NCI-H1105 (cell line): ENCODE measurements at regions not wholly inside any gene's neighbourhood (a gene's known extent, or its start where the extent isn't known, plus 50 kb on each side); places are given as distances from the start of the nearest gene placed in this dataset.
"Not testable (repeated sequence)": the region's sequence is repeated elsewhere in the genome, so short reads cannot be mapped to it uniquely, and the experiment has no call there.

Experiments used
- DNase-seq: peaks from one replicate; lab custom pipeline; 2025; lab: John Stamatoyannopoulos, UW

- DNase-seq: not testable (repeated sequence)
Measured at GRCh38 chr11:97573771-97574170, 1184.0 kb downstream of the JRKL start.

GRCh38 chr11:97574976-97575665, 1185.3 kb downstream of the JRKL start:
- no peak for DNase-seq

- no peak for DNase-seq
Measured at GRCh38 chr11:97607291-97608000, 1217.6 kb downstream of the JRKL start.

- no peak for DNase-seq
Measured at GRCh38 chr11:97610000-97610399, 1220.2 kb downstream of the JRKL start.

- DNase-seq: no peak
Measured at GRCh38 chr11:97610854-97611253, 1221.0 kb downstream of the JRKL start.

- no peak for DNase-seq
Measured at GRCh38 chr11:97611345-97611744, 1221.5 kb downstream of the JRKL start.

- no peak for DNase-seq
Measured at GRCh38 chr11:97614606-97615005, 1224.8 kb downstream of the JRKL start.

GRCh38 chr11:97615546-97615945, 1225.7 kb downstream of the JRKL start:
- no peak for DNase-seq

GRCh38 chr11:97617031-97617430, 1227.2 kb downstream of the JRKL start:
- DNase-seq: no peak

GRCh38 chr11:97620007-97620406, 1230.2 kb downstream of the JRKL start:
- no peak for DNase-seq

- DNase-seq: no peak
Measured at GRCh38 chr11:97621282-97621681, 1231.5 kb downstream of the JRKL start.

GRCh38 chr11:97622795-97623194, 1233.0 kb downstream of the JRKL start:
- DNase-seq: no peak

- DNase-seq: not testable (repeated sequence)
Measured at GRCh38 chr11:97636741-97637140, 1246.9 kb downstream of the JRKL start.

GRCh38 chr11:97637701-97638100, 1247.9 kb downstream of the JRKL start:
- no peak for DNase-seq

GRCh38 chr11:97638641-97639224, 1248.9 kb downstream of the JRKL start:
- no peak for DNase-seq

GRCh38 chr11:97641988-97642387, 1252.2 kb downstream of the JRKL start:
- no peak for DNase-seq

GRCh38 chr11:97645736-97646135, 1255.9 kb downstream of the JRKL start:
- DNase-seq: no peak

GRCh38 chr11:97656356-97656755, 1266.5 kb downstream of the JRKL start:
- DNase-seq: no peak

- DNase-seq: no peak
Measured at GRCh38 chr11:97657852-97658251, 1268.0 kb downstream of the JRKL start.

- no peak for DNase-seq
Measured at GRCh38 chr11:97667057-97667456, 1277.2 kb downstream of the JRKL start.

GRCh38 chr11:97683733-97684132, 1293.9 kb downstream of the JRKL start:
- no peak for DNase-seq

- no peak for DNase-seq
Measured at GRCh38 chr11:97684486-97685439, 1295.0 kb downstream of the JRKL start.
